ENCODE measurements at regions not wholly inside any gene's neighbourhood (a gene's known extent, or its start where the extent isn't known, plus 50 kb on each side); places are given as distances from the start of the nearest gene placed in this dataset.

- Histone ChIP-seq H3K9ac (ENCODE audit: insufficient read depth, low read length) (no peak overlapping the region), H3K27me3 (ENCODE audit: control insufficient read depth, insufficient read depth, low read length) (no peaks in the 10 kb centered on the region), H3K79me2 (ENCODE audit: control insufficient read depth, insufficient read depth, low read length) (no peaks in the 10 kb centered on the region), H4K20me1 (ENCODE audit: control insufficient read depth, extremely low read depth, insufficient read depth, low read length) (no peaks in the 10 kb centered on the region), H3K4me1 (ENCODE audit: control insufficient read depth, extremely low read depth, insufficient read depth, low read length) (no peaks in the 10 kb centered on the region), H3K4me2 (ENCODE audit: extremely low read depth, insufficient read depth, low read length) (no peak overlapping the region), H3K4me3 (replicated peaks in 1 of 4; ENCODE audit: control extremely low read depth in 1 of 4, insufficient read depth in 1 of 4, low read depth in 3 of 4, low read length in 4 of 4) (no peak overlapping the region), H2AFZ (ENCODE audit: low read length) (no peak overlapping the region), H3K36me3 (ENCODE audit: control insufficient read depth, insufficient read depth, low read length) (no peaks in the 10 kb centered on the region), H3K27ac (ENCODE audit: insufficient read depth, low read length) (no peak overlapping the region), H3K9me3 (ENCODE audit: control insufficient read depth, insufficient read depth, low read depth, low read length) (no peaks in the 10 kb centered on the region)
- no peak for TF ChIP-seq EZH2 (IDR thresholded peaks at IDR 0.05; ENCODE audit: low read length, missing control alignments)
- no peak for TF ChIP-seq CTCF (conservative IDR thresholded peaks at IDR 0.05 in 1 of 2, IDR thresholded peaks at IDR 0.05 in 1 of 2; ENCODE audit: low read depth in 1 of 2, low read length in 2 of 2)
- DNase-seq (ENCODE audit: low read depth in 2 of 2), result no peak
Observed at GRCh38 chr1:38175121-38175520, 128.5 kb upstream of the POU3F1 start.

GRCh38 chr1:38173848-38174247, 127.3 kb upstream of the POU3F1 start:
- H3K79me2 ChIP-seq (ENCODE audit: control insufficient read depth, insufficient read depth, low read length), result no peaks in the 10 kb centered on the region
- no peak for DNase-seq (ENCODE audit: low read depth in 2 of 2)

GRCh38 chr1:38173157-38173831, 126.7 kb upstream of the POU3F1 start:
- no peaks in the 10 kb centered on the region for H4K20me1 ChIP-seq (ENCODE audit: control insufficient read depth, extremely low read depth, insufficient read depth, low read length)
- H3K36me3 ChIP-seq (ENCODE audit: control insufficient read depth, insufficient read depth, low read length), result no peaks in the 10 kb centered on the region
- H3K27ac ChIP-seq (ENCODE audit: insufficient read depth, low read length), result no peak overlapping the region
- H3K9me3 ChIP-seq (ENCODE audit: control insufficient read depth, insufficient read depth, low read depth, low read length), result no peaks in the 10 kb centered on the region
- H3K27me3 ChIP-seq (ENCODE audit: control insufficient read depth, insufficient read depth, low read length), result no peaks in the 10 kb centered on the region
- H3K4me3 ChIP-seq (replicated peaks in 1 of 4; ENCODE audit: control extremely low read depth in 1 of 4, insufficient read depth in 1 of 4, low read depth in 3 of 4, low read length in 4 of 4), result no peak overlapping the region
- H3K9ac ChIP-seq (ENCODE audit: insufficient read depth, low read length), result no peak overlapping the region
- no peaks in the 10 kb centered on the region for H3K4me1 ChIP-seq (ENCODE audit: control insufficient read depth, extremely low read depth, insufficient read depth, low read length)
- H2AFZ ChIP-seq (ENCODE audit: low read length), result no peak overlapping the region
- H3K4me2 ChIP-seq (ENCODE audit: extremely low read depth, insufficient read depth, low read length), result no peak overlapping the region
- no peak for DNase-seq (ENCODE audit: low read depth in 2 of 2)
- TF ChIP-seq EZH2 (IDR thresholded peaks at IDR 0.05; ENCODE audit: low read length, missing control alignments) (no peak), CTCF (conservative IDR thresholded peaks at IDR 0.05 in 1 of 2, IDR thresholded peaks at IDR 0.05 in 1 of 2; ENCODE audit: low read depth in 1 of 2, low read length in 2 of 2) (no peak)
- H3K79me2 ChIP-seq (ENCODE audit: control insufficient read depth, insufficient read depth, low read length), result no peaks in the 10 kb centered on the region

More at GRCh38 chr1:38173848-38174247, 127.3 kb upstream of the POU3F1 start:
- no peaks in the 10 kb centered on the region for H3K36me3 ChIP-seq (ENCODE audit: control insufficient read depth, insufficient read depth, low read length)
- no peak overlapping the region for H2AFZ ChIP-seq (ENCODE audit: low read length)
- no peak overlapping the region for H3K4me2 ChIP-seq (ENCODE audit: extremely low read depth, insufficient read depth, low read length)
- no peaks in the 10 kb centered on the region for H3K4me1 ChIP-seq (ENCODE audit: control insufficient read depth, extremely low read depth, insufficient read depth, low read length)
- no peak overlapping the region for H3K9ac ChIP-seq (ENCODE audit: insufficient read depth, low read length)
- no peaks in the 10 kb centered on the region for H4K20me1 ChIP-seq (ENCODE audit: control insufficient read depth, extremely low read depth, insufficient read depth, low read length)
- H3K9me3 ChIP-seq (ENCODE audit: control insufficient read depth, insufficient read depth, low read depth, low read length), result no peaks in the 10 kb centered on the region
- H3K27ac ChIP-seq (ENCODE audit: insufficient read depth, low read length), result no peak overlapping the region
- no peak overlapping the region for H3K4me3 ChIP-seq (replicated peaks in 1 of 4; ENCODE audit: control extremely low read depth in 1 of 4, insufficient read depth in 1 of 4, low read depth in 3 of 4, low read length in 4 of 4)
- TF ChIP-seq EZH2 (IDR thresholded peaks at IDR 0.05; ENCODE audit: low read length, missing control alignments) (no peak), CTCF (conservative IDR thresholded peaks at IDR 0.05 in 1 of 2, IDR thresholded peaks at IDR 0.05 in 1 of 2; ENCODE audit: low read depth in 1 of 2, low read length in 2 of 2) (no peak)
- H3K27me3 ChIP-seq (ENCODE audit: control insufficient read depth, insufficient read depth, low read length), result no peaks in the 10 kb centered on the region

Measured in fibroblast of lung (primary cell).